ENCODE measurements at regions not wholly inside any gene's neighbourhood (a gene's known extent, or its start where the extent isn't known, plus 50 kb on each side); places are given as distances from the start of the nearest gene placed in this dataset.

DNA sequence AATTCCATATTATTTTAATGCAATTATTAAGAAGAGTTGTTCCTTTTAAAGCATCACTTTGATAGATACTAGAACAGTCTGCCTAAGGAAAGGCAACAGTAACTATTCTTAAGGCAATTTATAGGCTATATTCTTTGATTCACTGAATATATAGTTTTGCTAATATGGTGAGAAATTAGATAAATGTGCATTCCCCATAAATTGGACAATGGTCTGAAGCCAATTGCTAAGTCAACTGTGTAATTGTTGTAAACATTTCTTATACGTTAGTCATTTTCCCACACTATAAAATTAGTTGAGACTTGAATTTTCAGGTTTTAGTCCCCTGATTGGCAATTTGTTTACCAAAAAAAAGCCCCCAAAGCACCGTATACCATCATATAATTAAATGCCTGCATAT, 263.0 kb upstream of the NECTIN3 start:
- TF ChIP-seq NFE2L1 (tag; IDR thresholded peaks at IDR 0.05; ENCODE audit: borderline replicate concordance, low read depth) (no peak), SP2 (IDR thresholded peaks at IDR 0.05; ENCODE audit: extremely low read depth, low read depth, low read length, poor library complexity, severe bottlenecking) (no peak), TEAD2 (tag; IDR thresholded peaks at IDR 0.05) (no peak)
- TF ChIP-seq, protein P1, sequence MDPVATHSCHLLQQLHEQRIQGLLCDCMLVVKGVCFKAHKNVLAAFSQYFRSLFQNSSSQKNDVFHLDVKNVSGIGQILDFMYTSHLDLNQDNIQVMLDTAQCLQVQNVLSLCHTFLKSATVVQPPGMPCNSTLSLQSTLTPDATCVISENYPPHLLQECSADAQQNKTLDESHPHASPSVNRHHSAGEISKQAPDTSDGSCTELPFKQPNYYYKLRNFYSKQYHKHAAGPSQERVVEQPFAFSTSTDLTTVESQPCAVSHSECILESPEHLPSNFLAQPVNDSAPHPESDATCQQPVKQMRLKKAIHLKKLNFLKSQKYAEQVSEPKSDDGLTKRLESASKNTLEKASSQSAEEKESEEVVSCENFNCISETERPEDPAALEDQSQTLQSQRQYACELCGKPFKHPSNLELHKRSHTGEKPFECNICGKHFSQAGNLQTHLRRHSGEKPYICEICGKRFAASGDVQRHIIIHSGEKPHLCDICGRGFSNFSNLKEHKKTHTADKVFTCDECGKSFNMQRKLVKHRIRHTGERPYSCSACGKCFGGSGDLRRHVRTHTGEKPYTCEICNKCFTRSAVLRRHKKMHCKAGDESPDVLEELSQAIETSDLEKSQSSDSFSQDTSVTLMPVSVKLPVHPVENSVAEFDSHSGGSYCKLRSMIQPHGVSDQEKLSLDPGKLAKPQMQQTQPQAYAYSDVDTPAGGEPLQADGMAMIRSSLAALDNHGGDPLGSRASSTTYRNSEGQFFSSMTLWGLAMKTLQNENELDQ (CRISPR knock-in tag; IDR thresholded peaks at IDR 0.05; ENCODE audit: borderline replicate concordance): no peak

Data from K562 (cell line).